Stomach (tissue), 4 donors: ENCODE measurements at regions not wholly inside any gene's neighbourhood (a gene's known extent, or its start where the extent isn't known, plus 50 kb on each side); places are given as distances from the start of the nearest gene placed in this dataset.

Experiments used
- CTCF ChIP-seq, 7 experiments: fragments of 450-650 bp in 4 of 7; fragments of 200-600 bp in 3 of 7; sonication (generic) in 3 of 7; IDR thresholded peaks; one replicate each; pipeline ENCODE4 v1.5.1; 2016 to 2019; ENCODE audit warnings: antibody characterized with exemption in 7 of 7, control low read depth in 2 of 7, mild to moderate bottlenecking in 1 of 7
- EP300 ChIP-seq: sonication (generic); formaldehyde crosslinking; IDR thresholded peaks from one replicate; pipeline ENCODE4 v1.6.1; 2017; ENCODE audit warnings: antibody characterized with exemption
- POLR2A ChIP-seq, 4 donors: fragments of 450-650 bp; IDR thresholded peaks; one replicate each; pipeline ENCODE4 v1.6.1; 2016; ENCODE audit warnings: antibody characterized with exemption in 4 of 4, control low read depth in 2 of 4, mild to moderate bottlenecking in 1 of 4, moderate library complexity in 1 of 4

GRCh38 chr1:14112613-14113012 is 412.6 kb downstream of the PRDM2 start:
- TF ChIP-seq POLR2A (IDR thresholded peaks at IDR 0.05), result no peak
- no peak for TF ChIP-seq EP300
- no peak for TF ChIP-seq CTCF (IDR thresholded peaks at IDR 0.05)
